Neural cell (in vitro differentiated cells): ENCODE measurements at regions not wholly inside any gene's neighbourhood (a gene's known extent, or its start where the extent isn't known, plus 50 kb on each side); places are given as distances from the start of the nearest gene placed in this dataset.

Source experiments
- H2AFZ ChIP-seq: fragments of 200-600, 300-800 bp; sonication (generic), shearing (Covaris generic); 2 replicates; pipeline ENCODE4 v1.6.0; 2014; ENCODE audit warnings: low read depth, mild to moderate bottlenecking, antibody characterized with exemption, low read length, moderate library complexity
- H3F3A ChIP-seq: fragments of 200-600 bp; shearing (Covaris generic); 2 replicates; pipeline ENCODE4 v1.6.1; 2016; ENCODE audit warnings: mild to moderate bottlenecking, moderate library complexity, mixed read lengths, antibody characterized with exemption, low read length; ENCODE audit not compliant: insufficient read depth, poor library complexity, severe bottlenecking
- H3K27ac ChIP-seq: fragments of 200-600, 300-800 bp; sonication (generic), shearing (Covaris generic); 2 replicates; pipeline ENCODE4 v1.5.1; 2014; ENCODE audit warnings: mild to moderate bottlenecking, low read length, moderate library complexity
- H3K27me3 ChIP-seq: fragments of 300-800, 200-600 bp; sonication (generic), shearing (Covaris generic); 2 replicates; pipeline ENCODE4 v1.6.0; 2014; ENCODE audit warnings: mild to moderate bottlenecking, low read depth, low read length, moderate library complexity; ENCODE audit not compliant: insufficient read depth
- H3K36me3 ChIP-seq: fragments of 300-800, 200-600 bp; sonication (generic), shearing (Covaris generic); 2 replicates; pipeline ENCODE4 v1.5.1; 2014; ENCODE audit warnings: mild to moderate bottlenecking, antibody characterized with exemption, low read length, moderate library complexity; ENCODE audit not compliant: insufficient read depth
- H3K4me2 ChIP-seq: fragments of 300-800, 200-600 bp; sonication (generic), shearing (Covaris generic); 2 replicates; pipeline ENCODE4 v1.6.0; 2014; ENCODE audit warnings: mild to moderate bottlenecking, low read length
- H3K4me3 ChIP-seq: fragments of 300-800, 200-600 bp; sonication (generic), shearing (Covaris generic); 2 replicates; pipeline ENCODE4 v1.5.1; 2014; ENCODE audit warnings: mild to moderate bottlenecking, low read length, moderate library complexity
- H3K79me2 ChIP-seq: fragments of 200-600 bp; shearing (Covaris generic); replicated peaks from 2 replicates; pipeline ENCODE4 v1.6.0; 2014; ENCODE audit warnings: mild to moderate bottlenecking, low read length, moderate library complexity; ENCODE audit not compliant: insufficient read depth
- H3K9ac ChIP-seq: fragments of 300-800, 200-600 bp; sonication (generic), shearing (Covaris generic); 2 replicates; pipeline ENCODE4 v1.6.1; 2016; ENCODE audit warnings: mild to moderate bottlenecking, low read length, mixed read lengths
- H3K9me2 ChIP-seq: fragments of 200-600 bp; shearing (Covaris generic); 2 replicates; pipeline ENCODE4 v1.6.1; 2016; ENCODE audit warnings: mild to moderate bottlenecking, low read length, mixed read lengths; ENCODE audit not compliant: insufficient read depth
- H3K9me3 ChIP-seq: fragments of 200-600, 300-800 bp; sonication (generic), shearing (Covaris generic); 2 replicates; pipeline ENCODE4 v1.6.1; 2016; ENCODE audit warnings: mild to moderate bottlenecking, mixed run types, low read length, moderate library complexity, mixed read lengths
- H4K20me1 ChIP-seq: fragments of 200-600 bp; shearing (Covaris generic); 2 replicates; pipeline ENCODE4 v1.6.1; 2016; ENCODE audit warnings: mild to moderate bottlenecking, mixed run types; ENCODE audit not compliant: insufficient read depth
- CTCF ChIP-seq: fragments of 450-650 bp; IDR thresholded peaks from 2 replicates; pipeline ENCODE4 v1.5.1; 2014; ENCODE audit warnings: antibody characterized with exemption, mild to moderate bottlenecking, moderate library complexity; ENCODE audit not compliant: poor library complexity, severe bottlenecking
- EP300 ChIP-seq: fragments of 450-650 bp; conservative IDR thresholded peaks from 2 replicates; pipeline ENCODE4 v1.6.1; 2014; ENCODE audit warnings: antibody characterized with exemption, mild to moderate bottlenecking, moderate library complexity; ENCODE audit not compliant: poor library complexity, severe bottlenecking
- EZH2 ChIP-seq: fragments of 200-600, 300-800 bp; shearing (Covaris generic), sonication (generic); IDR thresholded peaks from 2 replicates; pipeline ENCODE4 v1.6.1; 2014; ENCODE audit warnings: antibody characterized with exemption, low read length, borderline replicate concordance, mild to moderate bottlenecking; ENCODE audit not compliant: insufficient read depth, poor library complexity, severe bottlenecking
- MXI1 ChIP-seq: fragments of 450-650 bp; conservative IDR thresholded peaks from 2 replicates; pipeline ENCODE4 v1.6.1; 2014; ENCODE audit warnings: antibody characterized with exemption, mild to moderate bottlenecking; ENCODE audit not compliant: poor library complexity, severe bottlenecking
- POLR2AphosphoS5 ChIP-seq: IDR thresholded peaks from 2 replicates; pipeline ENCODE4 v1.6.1; 2012
- RAD21 ChIP-seq: fragments of 450-650 bp; conservative IDR thresholded peaks from 2 replicates; pipeline ENCODE4 v1.6.1; 2014; ENCODE audit warnings: antibody characterized with exemption, mild to moderate bottlenecking, moderate library complexity
- REST ChIP-seq: IDR thresholded peaks from 2 replicates; pipeline ENCODE4 v1.6.1; 2012; ENCODE audit warnings: borderline replicate concordance
- SMC3 ChIP-seq: fragments of 450-650 bp; conservative IDR thresholded peaks from 2 replicates; pipeline ENCODE4 v1.6.1; 2014; ENCODE audit warnings: antibody characterized with exemption, mild to moderate bottlenecking, moderate library complexity; ENCODE audit not compliant: poor library complexity
- TAF1 ChIP-seq: IDR thresholded peaks from 2 replicates; pipeline ENCODE4 v1.6.1; 2012; ENCODE audit warnings: low read depth

GRCh38 chr10:36118314-36118713, 476.2 kb upstream of the FZD8 start:
- H3K9me2 ChIP-seq: no peaks in the 10 kb centered on the region
- H3K4me3 ChIP-seq: no peak overlapping the region
- H3K9me3 ChIP-seq: no peaks in the 10 kb centered on the region

GRCh38 chr10:36117890-36118289, 475.8 kb upstream of the FZD8 start:
- Histone ChIP-seq H3K27me3 (no peaks in the 10 kb centered on the region), H3K36me3 (no peaks in the 10 kb centered on the region), H3K4me3 (no peak overlapping the region), H3K9ac (no peak overlapping the region), H3K4me2 (no peak overlapping the region), H4K20me1 (no peaks in the 10 kb centered on the region), H3K79me2 (no peaks in the 10 kb centered on the region), H3F3A (no peaks in the 10 kb centered on the region), H3K27ac (no peak overlapping the region), H2AFZ (no peak overlapping the region), H3K9me2 (no peaks in the 10 kb centered on the region), H3K9me3 (no peaks in the 10 kb centered on the region)
- TF ChIP-seq SMC3: no peak
- no peak for TF ChIP-seq EZH2
- TF ChIP-seq REST: no peak
- TF ChIP-seq POLR2AphosphoS5: no peak
- no peak for TF ChIP-seq CTCF
- no peak for TF ChIP-seq RAD21

More at GRCh38 chr10:36118314-36118713, 476.2 kb upstream of the FZD8 start:
- H4K20me1 ChIP-seq: no peaks in the 10 kb centered on the region
- H2AFZ ChIP-seq: no peak overlapping the region
- no peak overlapping the region for H3K27ac ChIP-seq
- no peak overlapping the region for H3K4me2 ChIP-seq
- no peaks in the 10 kb centered on the region for H3F3A ChIP-seq
- TF ChIP-seq SMC3 (no peak), TAF1 (no peak), RAD21 (no peak), POLR2AphosphoS5 (no peak), EP300 (no peak), REST (no peak), MXI1 (no peak), EZH2 (no peak), CTCF (no peak)
- no peak overlapping the region for H3K9ac ChIP-seq
- H3K36me3 ChIP-seq: no peaks in the 10 kb centered on the region
- H3K27me3 ChIP-seq: no peaks in the 10 kb centered on the region
- no peaks in the 10 kb centered on the region for H3K79me2 ChIP-seq
